ENCODE measurements at regions not wholly inside any gene's neighbourhood (a gene's known extent, or its start where the extent isn't known, plus 50 kb on each side); places are given as distances from the start of the nearest gene placed in this dataset.
A peak's percentile ranks its signal among the peaks of the same experiment; 100 is the strongest.

GRCh38 chr9:75376680-75377254 is 288.5 kb downstream of the OSTF1 start:
- no peak overlapping the region for H4K8ac ChIP-seq (ENCODE audit: low read depth, low read length)
- no peaks in the 10 kb centered on the region for H3K79me1 ChIP-seq (ENCODE audit: low read length)
- no peak overlapping the region for H4K12ac ChIP-seq (ENCODE audit: low read depth, low read length)
- no peak overlapping the region for H3K14ac ChIP-seq (ENCODE audit: low read length)
- no peak overlapping the region for H2BK120ac ChIP-seq (ENCODE audit: insufficient read depth, low read length, poor library complexity)
- no peak overlapping the region for H2BK12ac ChIP-seq (ENCODE audit: low read length)
- H3K4me3 ChIP-seq (ENCODE audit: low read depth, low read length), result no peak overlapping the region
- no peak overlapping the region for H3K9ac ChIP-seq (ENCODE audit: low read length)
- no peak overlapping the region for H2AK5ac ChIP-seq (ENCODE audit: low read length)
- H3K23ac ChIP-seq (ENCODE audit: low read length), result no peak overlapping the region
- no peaks in the 10 kb centered on the region for H3K27me3 ChIP-seq (ENCODE audit: insufficient read depth, low read length)
- H3K4me2 ChIP-seq (ENCODE audit: low read length), result no peak overlapping the region
- no peaks in the 10 kb centered on the region for H3K9me3 ChIP-seq (ENCODE audit: insufficient read depth, low read depth, low read length)
- H3K4me1 ChIP-seq (ENCODE audit: control insufficient read depth in 1 of 2, insufficient read depth in 2 of 2, low read length in 2 of 2), result peaks cover 2 to 3% of the 10 kb centered on the region in 2 experiments
- H3K4ac ChIP-seq (ENCODE audit: low read depth, low read length), result no peak overlapping the region
- no peak overlapping the region for H2AFZ ChIP-seq (ENCODE audit: insufficient read depth, low read length, poor library complexity)
- no peak overlapping the region for H2BK5ac ChIP-seq (ENCODE audit: low read depth, low read length, poor library complexity)
- H4K91ac ChIP-seq (ENCODE audit: low read depth, low read length), result no peak overlapping the region
- no CpG with 5 or more reads among the region's 3 CpGs for WGBS (ENCODE audit: extremely low coverage, insufficient coverage, insufficient read length)
- no peak overlapping the region for H3K18ac ChIP-seq (ENCODE audit: low read length)
- H3K36me3 ChIP-seq (ENCODE audit: control insufficient read depth in 1 of 2, insufficient read depth in 2 of 2, low read length in 2 of 2), result no peaks in the 10 kb centered on the region
- no peaks in the 10 kb centered on the region for H3K79me2 ChIP-seq (ENCODE audit: control insufficient read depth, insufficient read depth, low read length, poor library complexity)
- DNase-seq, result no peak
- H3K27ac ChIP-seq (ENCODE audit: low read depth, low read length), result no peak overlapping the region

GRCh38 chr9:75378036-75378435 is 289.7 kb downstream of the OSTF1 start:
- Histone ChIP-seq H4K12ac (ENCODE audit: low read depth, low read length) (no peak overlapping the region), H3K27me3 (ENCODE audit: insufficient read depth, low read length) (no peaks in the 10 kb centered on the region), H2BK12ac (ENCODE audit: low read length) (no peak overlapping the region), H4K8ac (ENCODE audit: low read depth, low read length) (no peak overlapping the region), H3K36me3 (ENCODE audit: control insufficient read depth in 1 of 2, insufficient read depth in 2 of 2, low read length in 2 of 2) (no peaks in the 10 kb centered on the region), H3K4me3 (ENCODE audit: low read depth, low read length) (no peak overlapping the region), H3K4me1 (ENCODE audit: control insufficient read depth in 1 of 2, insufficient read depth in 2 of 2, low read length in 2 of 2) (peaks cover 2 to 3% of the 10 kb centered on the region in 2 experiments), H2AFZ (ENCODE audit: insufficient read depth, low read length, poor library complexity) (no peak overlapping the region), H2AK5ac (ENCODE audit: low read length) (no peak overlapping the region), H2BK5ac (ENCODE audit: low read depth, low read length, poor library complexity) (no peak overlapping the region), H3K79me2 (ENCODE audit: control insufficient read depth, insufficient read depth, low read length, poor library complexity) (no peaks in the 10 kb centered on the region), H3K79me1 (ENCODE audit: low read length) (no peaks in the 10 kb centered on the region), H3K23ac (ENCODE audit: low read length) (no peak overlapping the region), H3K4me2 (ENCODE audit: low read length) (no peak overlapping the region), H3K27ac (ENCODE audit: low read depth, low read length) (no peak overlapping the region), H3K9me3 (ENCODE audit: insufficient read depth, low read depth, low read length) (no peaks in the 10 kb centered on the region), H3K18ac (ENCODE audit: low read length) (no peak overlapping the region), H3K9ac (ENCODE audit: low read length) (no peak overlapping the region), H2BK120ac (ENCODE audit: insufficient read depth, low read length, poor library complexity) (no peak overlapping the region), H3K4ac (ENCODE audit: low read depth, low read length) (no peak overlapping the region), H4K91ac (ENCODE audit: low read depth, low read length) (no peak overlapping the region), H3K14ac (ENCODE audit: low read length) (no peak overlapping the region)
- DNase-seq, result peak; percentile 65 to 73
- no CpG with 5 or more reads among the region's 9 CpGs for WGBS (ENCODE audit: extremely low coverage, insufficient coverage, insufficient read length)

GRCh38 chr9:75378926-75379325 is 290.6 kb downstream of the OSTF1 start:
- Histone ChIP-seq H3K79me2 (ENCODE audit: control insufficient read depth, insufficient read depth, low read length, poor library complexity) (no peaks in the 10 kb centered on the region), H3K14ac (ENCODE audit: low read length) (no peak overlapping the region), H3K9ac (ENCODE audit: low read length) (no peak overlapping the region), H4K8ac (ENCODE audit: low read depth, low read length) (no peak overlapping the region), H3K36me3 (ENCODE audit: control insufficient read depth in 1 of 2, insufficient read depth in 2 of 2, low read length in 2 of 2) (no peaks in the 10 kb centered on the region), H3K27me3 (ENCODE audit: insufficient read depth, low read length) (no peaks in the 10 kb centered on the region), H3K23ac (ENCODE audit: low read length) (no peak overlapping the region), H3K4me3 (ENCODE audit: low read depth, low read length) (no peak overlapping the region), H3K9me3 (ENCODE audit: insufficient read depth, low read depth, low read length) (no peaks in the 10 kb centered on the region), H2BK120ac (ENCODE audit: insufficient read depth, low read length, poor library complexity) (no peak overlapping the region), H4K91ac (ENCODE audit: low read depth, low read length) (no peak overlapping the region), H3K4ac (ENCODE audit: low read depth, low read length) (no peak overlapping the region), H2AK5ac (ENCODE audit: low read length) (no peak overlapping the region), H3K79me1 (ENCODE audit: low read length) (no peaks in the 10 kb centered on the region), H2BK5ac (ENCODE audit: low read depth, low read length, poor library complexity) (no peak overlapping the region), H3K18ac (ENCODE audit: low read length) (no peak overlapping the region), H3K4me2 (ENCODE audit: low read length) (no peak overlapping the region), H3K27ac (ENCODE audit: low read depth, low read length) (no peak overlapping the region), H4K12ac (ENCODE audit: low read depth, low read length) (no peak overlapping the region), H2BK12ac (ENCODE audit: low read length) (no peak overlapping the region), H3K4me1 (ENCODE audit: control insufficient read depth in 1 of 2, insufficient read depth in 2 of 2, low read length in 2 of 2) (peaks cover 2 to 3% of the 10 kb centered on the region in 2 experiments), H2AFZ (ENCODE audit: insufficient read depth, low read length, poor library complexity) (no peak overlapping the region)
- no peak for DNase-seq
- WGBS (ENCODE audit: extremely low coverage, insufficient coverage, insufficient read length), result no CpG with 5 or more reads among the region's 1 CpG

GRCh38 chr9:75382126-75382525 is 293.8 kb downstream of the OSTF1 start:
- no peak overlapping the region for H2BK5ac ChIP-seq (ENCODE audit: low read depth, low read length, poor library complexity)
- H3K9me3 ChIP-seq (ENCODE audit: insufficient read depth, low read depth, low read length), result no peaks in the 10 kb centered on the region
- no peak overlapping the region for H4K91ac ChIP-seq (ENCODE audit: low read depth, low read length)
- no peaks in the 10 kb centered on the region for H3K27me3 ChIP-seq (ENCODE audit: insufficient read depth, low read length)
- no peak overlapping the region for H3K18ac ChIP-seq (ENCODE audit: low read length)
- H3K14ac ChIP-seq (ENCODE audit: low read length), result no peak overlapping the region
- H4K12ac ChIP-seq (ENCODE audit: low read depth, low read length), result no peak overlapping the region
- no peak overlapping the region for H2AK5ac ChIP-seq (ENCODE audit: low read length)
- DNase-seq, result peak in 1 of 2 donors; percentile 37
- no peaks in the 10 kb centered on the region for H3K79me2 ChIP-seq (ENCODE audit: control insufficient read depth, insufficient read depth, low read length, poor library complexity)
- no peaks in the 10 kb centered on the region for H3K36me3 ChIP-seq (ENCODE audit: control insufficient read depth in 1 of 2, insufficient read depth in 2 of 2, low read length in 2 of 2)
- WGBS (ENCODE audit: extremely low coverage, insufficient coverage, insufficient read length), result no CpG with 5 or more reads among the region's 2 CpGs
- H3K9ac ChIP-seq (ENCODE audit: low read length), result no peak overlapping the region
- no peak overlapping the region for H3K23ac ChIP-seq (ENCODE audit: low read length)
- H3K4me3 ChIP-seq (ENCODE audit: low read depth, low read length), result no peak overlapping the region
- no peak overlapping the region for H2BK120ac ChIP-seq (ENCODE audit: insufficient read depth, low read length, poor library complexity)
- no peak overlapping the region for H3K4me2 ChIP-seq (ENCODE audit: low read length)
- H4K8ac ChIP-seq (ENCODE audit: low read depth, low read length), result no peak overlapping the region
- H3K27ac ChIP-seq (ENCODE audit: low read depth, low read length), result no peak overlapping the region
- H2BK12ac ChIP-seq (ENCODE audit: low read length), result no peak overlapping the region
- H3K79me1 ChIP-seq (ENCODE audit: low read length), result no peaks in the 10 kb centered on the region
- H2AFZ ChIP-seq (ENCODE audit: insufficient read depth, low read length, poor library complexity), result no peak overlapping the region
- no peak overlapping the region for H3K4ac ChIP-seq (ENCODE audit: low read depth, low read length)
- H3K4me1 ChIP-seq (ENCODE audit: control insufficient read depth in 1 of 2, insufficient read depth in 2 of 2, low read length in 2 of 2), result peaks cover 2 to 3% of the 10 kb centered on the region in 2 experiments

Data from trophoblast cell (in vitro differentiated cells and primary cell).